GM19467 (cell line): ENCODE measurements at regions not wholly inside any gene's neighbourhood (a gene's known extent, or its start where the extent isn't known, plus 50 kb on each side); places are given as distances from the start of the nearest gene placed in this dataset.

Source experiments
- ATAC-seq: cut with Tn5 transposase; IDR thresholded peaks from one replicate; pipeline ENCODE4 v1.9.1; 2021; ENCODE audit warnings: mild to moderate bottlenecking, moderate library complexity; ENCODE audit not compliant: unreplicated experiment

- no peak for ATAC-seq
These were observed 562.6 kb downstream of the CAAP1 start for GRCh38 chr9:26329974-26330373.

GRCh38 chr9:26326563-26326962 is 566.0 kb downstream of the CAAP1 start:
- ATAC-seq: no peak

- ATAC-seq: no peak
These were observed 567.2 kb downstream of the CAAP1 start for GRCh38 chr9:26325444-26325829.

- ATAC-seq: no peak
These were observed 567.7 kb downstream of the CAAP1 start for GRCh38 chr9:26324786-26325443.

- ATAC-seq: no peak
These were observed 570.7 kb downstream of the CAAP1 start for GRCh38 chr9:26321935-26322334.

- ATAC-seq: no peak
These were observed 572.7 kb downstream of the CAAP1 start for GRCh38 chr9:26319859-26320258.

- ATAC-seq: no peak
These were observed 579.5 kb downstream of the CAAP1 start for GRCh38 chr9:26313108-26313507.

- no peak for ATAC-seq
These were observed 581.1 kb downstream of the CAAP1 start for GRCh38 chr9:26311463-26311995.

GRCh38 chr9:26310294-26310693 is 582.3 kb downstream of the CAAP1 start:
- no peak for ATAC-seq

GRCh38 chr9:26308328-26308727 is 584.3 kb downstream of the CAAP1 start:
- ATAC-seq: no peak

GRCh38 chr9:26301659-26302058 is 590.9 kb downstream of the CAAP1 start:
- ATAC-seq: no peak

- no peak for ATAC-seq
These were observed 591.6 kb downstream of the CAAP1 start for GRCh38 chr9:26301046-26301445.

GRCh38 chr9:26296910-26297572 is 595.6 kb downstream of the CAAP1 start:
- ATAC-seq: no peak

GRCh38 chr9:26292943-26293342 is 599.7 kb downstream of the CAAP1 start:
- no peak for ATAC-seq

GRCh38 chr9:26271495-26272122 is 593.4 kb upstream of the TUSC1 start:
- no peak for ATAC-seq

- ATAC-seq: no peak
These were observed 588.0 kb upstream of the TUSC1 start for GRCh38 chr9:26266146-26266793.

- ATAC-seq: no peak
These were observed 586.7 kb upstream of the TUSC1 start for GRCh38 chr9:26264709-26265601.

GRCh38 chr9:26263478-26263877 is 585.2 kb upstream of the TUSC1 start:
- ATAC-seq: no peak

GRCh38 chr9:26262421-26263107 is 584.3 kb upstream of the TUSC1 start:
- ATAC-seq: no peak
